ENCODE measurements at regions not wholly inside any gene's neighbourhood (a gene's known extent, or its start where the extent isn't known, plus 50 kb on each side); places are given as distances from the start of the nearest gene placed in this dataset.

- Histone ChIP-seq H3K4me1 (ENCODE audit: control insufficient read depth in 2 of 2, insufficient read depth in 2 of 2, low read length in 2 of 2) (no peaks in the 10 kb centered on the region), H3K27me3 (replicated peaks in 1 of 4; ENCODE audit: control extremely low read depth in 1 of 4, control insufficient read depth in 3 of 4, insufficient read depth in 4 of 4, low read length in 3 of 4) (no peaks in the 10 kb centered on the region), H3K79me2 (ENCODE audit: control insufficient read depth, insufficient read depth, low read length) (no peaks in the 10 kb centered on the region), H3K36me3 (replicated peaks in 1 of 2; ENCODE audit: control extremely low read depth in 1 of 2, control insufficient read depth in 1 of 2, extremely low read depth in 1 of 2, insufficient read depth in 2 of 2, low read length in 1 of 2) (no peaks in the 10 kb centered on the region), H4K20me1 (ENCODE audit: control insufficient read depth, insufficient read depth, low read length, poor library complexity, severe bottlenecking) (no peaks in the 10 kb centered on the region), H3K9me3 (ENCODE audit: control extremely low read depth in 1 of 3, control insufficient read depth in 2 of 3, insufficient read depth in 1 of 3, low read length in 2 of 3) (peaks cover 0 to 1% (median 0%) of the 10 kb centered on the region in 3 donors), H3K4me3 (ENCODE audit: control extremely low read depth in 1 of 5, extremely low read depth in 1 of 5, insufficient read depth in 1 of 5, low read depth in 2 of 5, low read length in 4 of 5) (no peak overlapping the region), H3K9ac (ENCODE audit: low read length) (no peak overlapping the region), H3K27ac (ENCODE audit: low read length in 2 of 2) (no peak overlapping the region), H2AFZ (ENCODE audit: insufficient read depth, low read depth, low read length, poor library complexity, severe bottlenecking) (no peak overlapping the region), H3K4me2 (replicated peaks; ENCODE audit: low read depth, low read length, poor library complexity, severe bottlenecking) (no peak overlapping the region)
- CTCF ChIA-PET = no interaction called here
- intact Hi-C loops (cut with micrococcal nuclease) = no loop called here
- no CpG with 5 or more reads among the region's 2 CpGs for WGBS (ENCODE audit: insufficient coverage)
- DNase-seq (no peak), ATAC-seq (ENCODE audit: low read depth) (no peak)
- TF ChIP-seq CTCF (IDR thresholded peaks at IDR 0.05) (no peak), EZH2 (IDR thresholded peaks at IDR 0.05; ENCODE audit: borderline replicate concordance, insufficient read depth, low read depth, low read length, poor library complexity, severe bottlenecking) (no peak)
- H3K9me3 Mint-ChIP-seq (ENCODE audit: insufficient read depth) = no peaks in the 10 kb centered on the region
- H3K27me3 Mint-ChIP-seq = no peaks in the 10 kb centered on the region
- H3K27ac Mint-ChIP-seq = no peak overlapping the region
- no peak overlapping the region for H3K4me3 Mint-ChIP-seq
- POLR2A ChIA-PET = no interaction called here
- no peaks in the 10 kb centered on the region for H3K4me1 Mint-ChIP-seq
Measured at GRCh38 chr5:165327631-165328030, 1822.2 kb downstream of the MAT2B start.

- Histone ChIP-seq H3K36me3 (replicated peaks in 1 of 2; ENCODE audit: control extremely low read depth in 1 of 2, control insufficient read depth in 1 of 2, extremely low read depth in 1 of 2, insufficient read depth in 2 of 2, low read length in 1 of 2) (no peaks in the 10 kb centered on the region), H3K4me3 (ENCODE audit: control extremely low read depth in 1 of 5, extremely low read depth in 1 of 5, insufficient read depth in 1 of 5, low read depth in 2 of 5, low read length in 4 of 5) (no peak overlapping the region), H3K4me1 (ENCODE audit: control insufficient read depth in 2 of 2, insufficient read depth in 2 of 2, low read length in 2 of 2) (no peaks in the 10 kb centered on the region), H3K4me2 (replicated peaks; ENCODE audit: low read depth, low read length, poor library complexity, severe bottlenecking) (no peak overlapping the region), H3K79me2 (ENCODE audit: control insufficient read depth, insufficient read depth, low read length) (no peaks in the 10 kb centered on the region), H3K9me3 (ENCODE audit: control extremely low read depth in 1 of 3, control insufficient read depth in 2 of 3, insufficient read depth in 1 of 3, low read length in 2 of 3) (no peaks in the 10 kb centered on the region), H3K27ac (ENCODE audit: low read length in 2 of 2) (no peak overlapping the region), H2AFZ (ENCODE audit: insufficient read depth, low read depth, low read length, poor library complexity, severe bottlenecking) (no peak overlapping the region), H3K9ac (ENCODE audit: low read length) (no peak overlapping the region), H4K20me1 (ENCODE audit: control insufficient read depth, insufficient read depth, low read length, poor library complexity, severe bottlenecking) (no peaks in the 10 kb centered on the region), H3K27me3 (replicated peaks in 1 of 4; ENCODE audit: control extremely low read depth in 1 of 4, control insufficient read depth in 3 of 4, insufficient read depth in 4 of 4, low read length in 3 of 4) (no peaks in the 10 kb centered on the region)
- Mint-ChIP-seq H3K4me3 (no peak overlapping the region), H3K27ac (no peak overlapping the region), H3K9me3 (ENCODE audit: insufficient read depth) (no peaks in the 10 kb centered on the region), H3K27me3 (no peaks in the 10 kb centered on the region), H3K4me1 (no peaks in the 10 kb centered on the region)
- intact Hi-C loops (cut with micrococcal nuclease) = no loop called here
- ChIA-PET POLR2A (no interaction called here), CTCF (no interaction called here)
- no peak for ATAC-seq (ENCODE audit: low read depth)
- no peak for TF ChIP-seq CTCF (IDR thresholded peaks at IDR 0.05)
- no peak for TF ChIP-seq EZH2 (IDR thresholded peaks at IDR 0.05; ENCODE audit: borderline replicate concordance, insufficient read depth, low read depth, low read length, poor library complexity, severe bottlenecking)
- no peak for DNase-seq
Measured at GRCh38 chr5:165328846-165329245, 1823.4 kb downstream of the MAT2B start.
